ENCODE measurements at regions not wholly inside any gene's neighbourhood (a gene's known extent, or its start where the extent isn't known, plus 50 kb on each side); places are given as distances from the start of the nearest gene placed in this dataset.

DNA sequence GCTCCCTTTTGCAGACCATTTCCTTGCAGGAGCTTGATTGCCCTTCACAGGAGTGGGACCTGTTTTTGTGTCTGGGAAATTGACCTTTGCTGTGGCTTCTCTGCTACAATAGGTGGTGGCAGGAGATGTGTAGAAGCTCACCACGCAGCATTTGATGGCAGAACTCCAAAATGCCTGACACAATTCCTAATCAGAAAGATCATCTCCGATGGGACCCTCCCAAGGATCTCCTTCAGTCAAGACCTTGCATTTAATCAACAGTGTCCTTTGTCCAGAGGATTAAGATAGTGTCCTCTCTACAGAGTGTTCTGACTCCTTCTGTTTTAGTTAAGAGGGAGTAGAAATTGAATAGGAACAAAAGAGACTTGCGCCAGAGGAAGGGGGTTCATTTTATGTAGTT, 83.6 kb upstream of the DDHD1 start:
- Histone ChIP-seq H3K4me3 (ENCODE audit: low read depth, low read length) (no peak overlapping the region), H3K27me3 (ENCODE audit: control insufficient read depth, insufficient read depth, low read length) (no peaks in the 10 kb centered on the region; the same call in 1 of the 2 replicates), H3K36me3 (ENCODE audit: control insufficient read depth, insufficient read depth, low read length) (no peaks in the 10 kb centered on the region)
- POLR2A ChIA-PET = no interaction called here
- TF ChIP-seq, protein P1, sequence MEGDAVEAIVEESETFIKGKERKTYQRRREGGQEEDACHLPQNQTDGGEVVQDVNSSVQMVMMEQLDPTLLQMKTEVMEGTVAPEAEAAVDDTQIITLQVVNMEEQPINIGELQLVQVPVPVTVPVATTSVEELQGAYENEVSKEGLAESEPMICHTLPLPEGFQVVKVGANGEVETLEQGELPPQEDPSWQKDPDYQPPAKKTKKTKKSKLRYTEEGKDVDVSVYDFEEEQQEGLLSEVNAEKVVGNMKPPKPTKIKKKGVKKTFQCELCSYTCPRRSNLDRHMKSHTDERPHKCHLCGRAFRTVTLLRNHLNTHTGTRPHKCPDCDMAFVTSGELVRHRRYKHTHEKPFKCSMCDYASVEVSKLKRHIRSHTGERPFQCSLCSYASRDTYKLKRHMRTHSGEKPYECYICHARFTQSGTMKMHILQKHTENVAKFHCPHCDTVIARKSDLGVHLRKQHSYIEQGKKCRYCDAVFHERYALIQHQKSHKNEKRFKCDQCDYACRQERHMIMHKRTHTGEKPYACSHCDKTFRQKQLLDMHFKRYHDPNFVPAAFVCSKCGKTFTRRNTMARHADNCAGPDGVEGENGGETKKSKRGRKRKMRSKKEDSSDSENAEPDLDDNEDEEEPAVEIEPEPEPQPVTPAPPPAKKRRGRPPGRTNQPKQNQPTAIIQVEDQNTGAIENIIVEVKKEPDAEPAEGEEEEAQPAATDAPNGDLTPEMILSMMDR (IDR thresholded peaks at IDR 0.05; ENCODE audit: insufficient read depth, low read depth, low read length) = no peak
- CTCF ChIA-PET = interaction anchor here (1.0 kb wide), 1 partner anchor 18 kb away, joined by 3 read pairs; no protein-coding TSS in a partner anchor
- DNase-seq (ENCODE audit: low read depth) = no peak

DNA sequence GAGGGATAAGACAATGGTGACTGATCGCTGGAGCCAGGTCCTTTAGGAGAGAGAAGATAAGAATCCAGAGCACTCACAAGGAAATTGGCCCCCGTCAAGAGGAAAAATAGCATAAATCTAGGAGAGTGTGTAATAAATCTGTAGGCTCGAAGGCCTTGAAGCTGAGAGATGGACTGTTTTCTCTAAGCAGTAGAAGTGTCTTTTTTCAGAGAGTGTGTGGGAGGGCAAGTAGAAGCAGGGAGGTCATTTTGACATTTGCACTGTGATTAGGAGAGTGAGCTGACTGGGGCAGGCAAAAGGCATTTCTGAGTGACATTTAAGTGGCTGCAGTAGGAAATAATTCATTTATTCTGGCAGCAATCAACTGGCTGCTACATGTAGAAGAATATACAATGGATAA, 78.0 kb upstream of the DDHD1 start:
- CTCF ChIA-PET = interaction anchor here (1.7 kb wide), 1 partner anchor 65 kb away, joined by 6 read pairs; no protein-coding TSS in a partner anchor
- DNase-seq (ENCODE audit: low read depth) = no peak
- H3K27me3 ChIP-seq (ENCODE audit: control insufficient read depth, insufficient read depth, low read length) = peaks cover 2% of the 10 kb centered on the region; the same call in 1 of the 2 replicates
- POLR2A ChIA-PET = no interaction called here
- H3K36me3 ChIP-seq (ENCODE audit: control insufficient read depth, insufficient read depth, low read length) = no peaks in the 10 kb centered on the region
- TF ChIP-seq, protein P1 (IDR thresholded peaks at IDR 0.05; ENCODE audit: insufficient read depth, low read depth, low read length) = no peak
- no peak overlapping the region for H3K4me3 ChIP-seq (ENCODE audit: low read depth, low read length)

DNA sequence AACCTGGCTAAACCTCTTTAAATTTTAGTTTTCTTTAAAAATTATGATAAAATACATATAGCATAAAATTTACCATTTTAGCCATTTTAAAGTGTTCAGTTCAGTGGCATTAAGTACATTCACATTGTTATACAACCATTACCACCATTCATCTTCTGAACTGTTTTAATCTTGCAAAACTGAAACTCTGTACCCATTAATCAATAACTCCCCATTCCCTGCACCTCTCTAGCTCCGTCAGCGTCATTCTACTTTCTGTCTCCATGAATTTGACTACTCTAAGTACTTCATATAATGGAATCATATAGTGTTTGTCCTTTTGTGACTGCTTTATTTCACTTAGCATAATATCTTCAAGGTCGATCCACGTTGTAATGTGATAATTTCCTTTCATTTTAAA, 75.8 kb upstream of the DDHD1 start:
- TF ChIP-seq, protein P1 (IDR thresholded peaks at IDR 0.05; ENCODE audit: insufficient read depth, low read depth, low read length) = no peak
- Histone ChIP-seq H3K27me3 (ENCODE audit: control insufficient read depth, insufficient read depth, low read length) (peaks cover 2% of the 10 kb centered on the region; the same call in 1 of the 2 replicates), H3K36me3 (ENCODE audit: control insufficient read depth, insufficient read depth, low read length) (no peaks in the 10 kb centered on the region), H3K4me3 (ENCODE audit: low read depth, low read length) (no peak overlapping the region)
- ChIA-PET CTCF (interaction anchor here (0.6 kb wide), 1 partner anchor 11 kb away, joined by 3 read pairs; no protein-coding TSS in a partner anchor), POLR2A (no interaction called here)
- DNase-seq (ENCODE audit: low read depth) = no peak

DNA sequence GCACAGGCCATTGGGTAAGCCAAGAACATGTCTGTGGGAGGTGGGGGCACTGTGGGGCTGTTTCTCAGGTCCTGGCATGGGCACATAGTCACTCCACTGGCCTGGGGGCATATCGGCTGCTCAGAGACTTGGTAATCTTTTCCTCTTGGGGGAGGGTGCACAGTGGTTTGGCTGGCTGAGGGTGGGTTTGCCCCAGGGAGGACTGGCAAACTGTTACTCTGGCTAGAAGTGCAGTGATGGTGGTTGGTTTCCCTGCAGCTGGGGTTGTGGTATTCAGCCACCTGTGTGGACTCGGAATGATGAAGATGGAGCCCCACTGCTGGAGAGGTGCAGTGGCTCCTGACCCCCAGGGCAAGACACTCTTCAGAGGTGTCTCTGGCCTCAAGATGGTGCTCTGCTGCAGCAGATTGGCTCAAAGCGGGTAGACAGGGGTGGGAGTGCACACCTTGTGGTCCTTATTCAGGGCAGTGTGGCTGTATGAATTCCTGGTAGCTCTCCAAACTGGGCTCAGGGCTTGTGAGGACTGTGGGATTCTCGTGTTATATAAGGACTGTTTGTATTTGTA, 74.1 kb upstream of the DDHD1 start:
- Histone ChIP-seq H3K27me3 (ENCODE audit: control insufficient read depth, insufficient read depth, low read length) (peaks cover 2% of the 10 kb centered on the region; the same call in 1 of the 2 replicates), H3K36me3 (ENCODE audit: control insufficient read depth, insufficient read depth, low read length) (no peaks in the 10 kb centered on the region), H3K4me3 (ENCODE audit: low read depth, low read length) (no peak overlapping the region)
- TF ChIP-seq, protein P1 (IDR thresholded peaks at IDR 0.05; ENCODE audit: insufficient read depth, low read depth, low read length) = no peak
- no peak for DNase-seq (ENCODE audit: low read depth)
- ChIA-PET POLR2A (no interaction called here), CTCF (no interaction called here)

DNA sequence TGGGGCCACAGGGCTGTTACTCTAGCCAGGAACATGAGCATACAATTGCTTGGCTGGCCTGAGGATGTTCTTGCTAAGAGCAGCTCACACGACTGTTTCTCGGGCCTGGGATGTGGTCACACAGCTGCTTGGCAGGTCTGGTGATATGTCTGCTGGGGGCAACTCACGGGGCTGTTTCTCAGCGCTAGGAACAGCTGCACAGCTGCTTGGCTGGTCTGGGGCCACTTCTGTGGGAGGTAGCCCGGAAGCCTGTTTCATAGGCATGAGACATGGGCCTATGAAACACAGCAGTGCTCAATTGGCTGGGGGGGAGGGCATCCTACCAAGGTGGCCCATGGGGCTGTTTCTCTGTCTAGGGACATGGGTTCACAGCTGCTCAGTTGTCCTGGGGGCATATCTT, 73.4 kb upstream of the DDHD1 start:
- ChIA-PET POLR2A (no interaction called here), CTCF (interaction anchor here (1.5 kb wide), 1 partner anchor 8 kb away, joined by 4 read pairs; no protein-coding TSS in a partner anchor)
- H3K27me3 ChIP-seq (ENCODE audit: control insufficient read depth, insufficient read depth, low read length) = peaks cover 2% of the 10 kb centered on the region; the same call in 1 of the 2 replicates
- H3K36me3 ChIP-seq (ENCODE audit: control insufficient read depth, insufficient read depth, low read length) = no peaks in the 10 kb centered on the region
- no peak for DNase-seq (ENCODE audit: low read depth)
- no peak overlapping the region for H3K4me3 ChIP-seq (ENCODE audit: low read depth, low read length)
- TF ChIP-seq, protein P1 (IDR thresholded peaks at IDR 0.05; ENCODE audit: insufficient read depth, low read depth, low read length) = no peak

Measured in BJ (cell line).